ENCODE measurements at regions not wholly inside any gene's neighbourhood (a gene's known extent, or its start where the extent isn't known, plus 50 kb on each side); places are given as distances from the start of the nearest gene placed in this dataset.

GRCh38 chr16:85550422-85550864, 62.7 kb upstream of the GSE1 start:
- TF ChIP-seq CTCF (IDR thresholded peaks at IDR 0.05) = no peak
- no peak for TF ChIP-seq POLR2A (IDR thresholded peaks at IDR 0.05)

Data from thyroid gland (tissue), 4 donors.